SK-N-SH treated with all-trans-retinoic acid at 6 μM for 48 hours (cell line): ENCODE measurements at regions not wholly inside any gene's neighbourhood (a gene's known extent, or its start where the extent isn't known, plus 50 kb on each side); places are given as distances from the start of the nearest gene placed in this dataset.
A peak's percentile ranks its signal among the peaks of the same experiment; 100 is the strongest.

Experiments used
- ATAC-seq: fragments of 200-7000 bp; cut with Tn5 transposase; 3 replicates; pipeline ENCODE4 v1.9.1; 2020; ENCODE audit warnings: mild to moderate bottlenecking, moderate library complexity
- ARNTL ChIP-seq: fragments of 450-650 bp; formaldehyde crosslinking; IDR thresholded peaks from 2 replicates; pipeline ENCODE4 v1.5.0; 2020; ENCODE audit warnings: low read depth, mild to moderate bottlenecking, moderate library complexity, borderline replicate concordance
- BACH2 ChIP-seq: fragments of 250-450 bp; sonication (Bioruptor Pico); IDR thresholded peaks from 2 replicates; pipeline ENCODE4 v1.9.0; 2021; ENCODE audit warnings: mild to moderate bottlenecking, borderline replicate concordance
- CREB5 ChIP-seq: fragments of 250-450 bp; sonication (Bioruptor Pico); IDR thresholded peaks from 2 replicates; pipeline ENCODE4 v1.5.1; 2020; ENCODE audit warnings: low read depth, mild to moderate bottlenecking, moderate library complexity
- CSDC2 ChIP-seq: fragments of 250-450 bp; sonication (Bioruptor Pico); IDR thresholded peaks from 2 replicates; pipeline ENCODE4 v1.5.0; 2020; ENCODE audit warnings: mild to moderate bottlenecking, moderate library complexity
- CSRNP3 ChIP-seq: fragments of 250-450 bp; sonication (Bioruptor Pico); IDR thresholded peaks from 2 replicates; pipeline ENCODE4 v1.5.1; 2021; ENCODE audit warnings: mild to moderate bottlenecking, moderate library complexity
- ESRRG ChIP-seq: fragments of 250-450 bp; sonication (Bioruptor Pico); IDR thresholded peaks from 2 replicates; pipeline ENCODE4 v1.6.1; 2021; ENCODE audit warnings: mild to moderate bottlenecking
- GLIS3 ChIP-seq: fragments of 250-450 bp; sonication (Bioruptor Pico); IDR thresholded peaks from 2 replicates; pipeline ENCODE4 v1.5.0; 2020; ENCODE audit warnings: mild to moderate bottlenecking, moderate library complexity
- ISL1 ChIP-seq: fragments of 250-450 bp; sonication (Bioruptor Pico); IDR thresholded peaks from 2 replicates; pipeline ENCODE4 v2.1.2; 2022; ENCODE audit warnings: mild to moderate bottlenecking, moderate library complexity
- PATZ1 ChIP-seq: fragments of 250-450 bp; sonication (Bioruptor Pico); IDR thresholded peaks from 2 replicates; pipeline ENCODE4 v1.8.0; 2020; ENCODE audit warnings: mild to moderate bottlenecking, moderate library complexity, borderline replicate concordance
- POU6F1 ChIP-seq: fragments of 250-450 bp; sonication (Bioruptor Pico); IDR thresholded peaks from 2 replicates; pipeline ENCODE4 v1.8.0; 2021; ENCODE audit warnings: low read depth, mild to moderate bottlenecking, moderate library complexity, borderline replicate concordance
- PPARA ChIP-seq: fragments of 250-450 bp; sonication (Bioruptor Pico); IDR thresholded peaks from 2 replicates; pipeline ENCODE4 v1.5.0; 2020; ENCODE audit warnings: mild to moderate bottlenecking, borderline replicate concordance
- RARB ChIP-seq: fragments of 250-450 bp; sonication (Bioruptor Pico); IDR thresholded peaks from 2 replicates; pipeline ENCODE4 v1.8.0; 2021; ENCODE audit warnings: mild to moderate bottlenecking, moderate library complexity
- SNAI2 ChIP-seq: fragments of 250-450 bp; sonication (Bioruptor Pico); IDR thresholded peaks from 2 replicates; pipeline ENCODE4 v1.5.0; 2020; ENCODE audit warnings: mild to moderate bottlenecking, moderate library complexity
- TCF4 ChIP-seq: fragments of 250-450 bp; sonication (Bioruptor Pico); IDR thresholded peaks from 2 replicates; pipeline ENCODE4 v1.8.0; 2021; ENCODE audit warnings: mild to moderate bottlenecking, moderate library complexity, borderline replicate concordance
- TOX ChIP-seq: fragments of 250-450 bp; sonication (Bioruptor Pico); IDR thresholded peaks from 2 replicates; pipeline ENCODE4 v1.8.0; 2021; ENCODE audit warnings: mild to moderate bottlenecking, moderate library complexity, borderline replicate concordance
- TSHZ2 ChIP-seq: fragments of 250-450 bp; sonication (Bioruptor Pico); IDR thresholded peaks from 2 replicates; pipeline ENCODE4 v1.5.0; 2020; ENCODE audit warnings: mild to moderate bottlenecking, moderate library complexity
- ZC3H10 ChIP-seq: fragments of 250-450 bp; sonication (Bioruptor Pico); IDR thresholded peaks from 2 replicates; pipeline ENCODE4 v1.5.1; 2021; ENCODE audit warnings: mild to moderate bottlenecking, moderate library complexity
- ZFP3 ChIP-seq: fragments of 250-450 bp; sonication (Bioruptor Pico); IDR thresholded peaks from 2 replicates; pipeline ENCODE4 v1.5.0; 2020; ENCODE audit warnings: mild to moderate bottlenecking, moderate library complexity
- ZFP30 ChIP-seq: fragments of 450-650 bp; formaldehyde crosslinking; IDR thresholded peaks from 2 replicates; pipeline ENCODE4 v1.5.0; 2022; ENCODE audit warnings: mild to moderate bottlenecking, moderate library complexity
- ZNF565 ChIP-seq: fragments of 450-650 bp; formaldehyde crosslinking; conservative IDR thresholded peaks from 2 replicates; pipeline ENCODE4 v1.5.0; 2020; ENCODE audit warnings: low read depth, mild to moderate bottlenecking, moderate library complexity
- ZNF70 ChIP-seq: fragments of 450-650 bp; formaldehyde crosslinking; IDR thresholded peaks from 2 replicates; pipeline ENCODE4 v1.5.0; 2020; ENCODE audit warnings: mild to moderate bottlenecking, moderate library complexity
- ZNF8 ChIP-seq: fragments of 450-650 bp; formaldehyde crosslinking; IDR thresholded peaks from 2 replicates; pipeline ENCODE4 v1.5.0; 2020; ENCODE audit warnings: mild to moderate bottlenecking, moderate library complexity

GRCh38 chr6:141607956-141608355 is 524.8 kb upstream of the GJE1 start:
- ATAC-seq: no peak

GRCh38 chr6:141598487-141598886 is 534.2 kb upstream of the GJE1 start:
- peak; percentile 61; the same call in 2 of the 3 replicates for ATAC-seq
- TF ChIP-seq CSDC2 (no peak), RARB (no peak), SNAI2 (CRISPR knock-in tag) (no peak), TSHZ2 (CRISPR knock-in tag) (no peak), ZNF70 (CRISPR knock-in tag) (no peak), ESRRG (no peak), ZFP3 (CRISPR knock-in tag) (no peak), ARNTL (CRISPR knock-in tag) (no peak), TOX (CRISPR knock-in tag) (no peak)

More at GRCh38 chr6:141607956-141608355, 524.8 kb upstream of the GJE1 start:
- TF ChIP-seq TSHZ2 (CRISPR knock-in tag) (no peak), BACH2 (CRISPR knock-in tag) (no peak), CREB5 (no peak), TCF4 (CRISPR knock-in tag) (no peak), SNAI2 (CRISPR knock-in tag) (no peak), PPARA (CRISPR knock-in tag) (no peak), POU6F1 (CRISPR knock-in tag) (no peak), RARB (no peak), ZNF565 (CRISPR knock-in tag) (no peak), CSRNP3 (no peak), ISL1 (no peak), CSDC2 (no peak), ZFP30 (no peak), ARNTL (CRISPR knock-in tag) (no peak), ZFP3 (CRISPR knock-in tag) (no peak), PATZ1 (CRISPR knock-in tag) (no peak), ZNF70 (CRISPR knock-in tag) (no peak), GLIS3 (CRISPR knock-in tag) (no peak), ZC3H10 (CRISPR knock-in tag) (no peak), ZNF8 (CRISPR knock-in tag) (no peak)
- TF ChIP-seq, all 23 proteins: peak for 0
